ENCODE measurements at regions not wholly inside any gene's neighbourhood (a gene's known extent, or its start where the extent isn't known, plus 50 kb on each side); places are given as distances from the start of the nearest gene placed in this dataset.

DNA sequence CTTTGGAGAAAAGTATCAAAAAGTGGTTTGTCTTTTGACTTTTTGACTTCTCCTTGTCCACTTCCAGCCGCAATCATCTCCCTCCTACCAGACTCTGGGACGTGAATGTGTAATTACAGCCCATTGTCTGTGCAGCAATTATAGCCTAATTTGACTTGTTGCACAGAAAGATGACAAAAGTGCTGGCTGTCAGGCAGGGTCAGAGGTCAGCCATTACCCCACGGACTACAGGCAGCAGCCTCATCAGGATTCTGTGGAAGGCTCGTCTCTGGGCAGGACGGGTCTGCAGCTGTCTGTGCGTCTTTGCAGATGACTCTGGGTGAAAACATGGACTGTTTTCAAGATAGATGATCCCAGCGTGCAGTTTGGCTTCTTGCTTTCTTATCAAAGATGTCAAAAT is 102.2 kb upstream of the EDNRB start:
- TF ChIP-seq, protein P1, sequence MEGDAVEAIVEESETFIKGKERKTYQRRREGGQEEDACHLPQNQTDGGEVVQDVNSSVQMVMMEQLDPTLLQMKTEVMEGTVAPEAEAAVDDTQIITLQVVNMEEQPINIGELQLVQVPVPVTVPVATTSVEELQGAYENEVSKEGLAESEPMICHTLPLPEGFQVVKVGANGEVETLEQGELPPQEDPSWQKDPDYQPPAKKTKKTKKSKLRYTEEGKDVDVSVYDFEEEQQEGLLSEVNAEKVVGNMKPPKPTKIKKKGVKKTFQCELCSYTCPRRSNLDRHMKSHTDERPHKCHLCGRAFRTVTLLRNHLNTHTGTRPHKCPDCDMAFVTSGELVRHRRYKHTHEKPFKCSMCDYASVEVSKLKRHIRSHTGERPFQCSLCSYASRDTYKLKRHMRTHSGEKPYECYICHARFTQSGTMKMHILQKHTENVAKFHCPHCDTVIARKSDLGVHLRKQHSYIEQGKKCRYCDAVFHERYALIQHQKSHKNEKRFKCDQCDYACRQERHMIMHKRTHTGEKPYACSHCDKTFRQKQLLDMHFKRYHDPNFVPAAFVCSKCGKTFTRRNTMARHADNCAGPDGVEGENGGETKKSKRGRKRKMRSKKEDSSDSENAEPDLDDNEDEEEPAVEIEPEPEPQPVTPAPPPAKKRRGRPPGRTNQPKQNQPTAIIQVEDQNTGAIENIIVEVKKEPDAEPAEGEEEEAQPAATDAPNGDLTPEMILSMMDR (IDR thresholded peaks at IDR 0.05): no peak
- TF ChIP-seq EP300 (IDR thresholded peaks at IDR 0.05): no peak
